GM19351 (cell line): ENCODE measurements at regions not wholly inside any gene's neighbourhood (a gene's known extent, or its start where the extent isn't known, plus 50 kb on each side); places are given as distances from the start of the nearest gene placed in this dataset.
"Not testable (repeated sequence)": the region's sequence is repeated elsewhere in the genome, so short reads cannot be mapped to it uniquely, and the experiment has no call there.

Source experiments
- ATAC-seq: cut with Tn5 transposase; IDR thresholded peaks from one replicate; pipeline ENCODE4 v1.9.1; 2021; ENCODE audit warnings: mild to moderate bottlenecking, moderate library complexity; ENCODE audit not compliant: unreplicated experiment

DNA sequence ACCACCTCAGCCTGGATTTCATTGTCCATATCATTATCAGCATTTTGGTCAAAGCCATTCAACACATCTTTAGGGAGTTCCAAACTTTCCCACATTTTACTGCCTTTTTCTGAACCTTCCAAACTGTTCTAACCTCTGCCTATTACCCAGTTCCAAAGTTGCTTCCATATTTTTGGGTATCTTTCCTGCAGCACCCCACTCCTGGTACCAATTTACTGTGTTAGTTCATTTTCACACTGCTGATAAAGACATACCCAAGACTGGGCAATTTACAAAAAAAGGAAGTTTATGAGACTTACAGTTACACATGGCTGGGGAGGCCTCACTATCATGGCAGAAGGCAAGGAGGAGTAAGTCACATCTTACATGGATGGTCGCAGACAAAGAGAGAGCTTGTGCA, 63.6 kb upstream of the CEP162 start:
- not testable (repeated sequence) for ATAC-seq

DNA sequence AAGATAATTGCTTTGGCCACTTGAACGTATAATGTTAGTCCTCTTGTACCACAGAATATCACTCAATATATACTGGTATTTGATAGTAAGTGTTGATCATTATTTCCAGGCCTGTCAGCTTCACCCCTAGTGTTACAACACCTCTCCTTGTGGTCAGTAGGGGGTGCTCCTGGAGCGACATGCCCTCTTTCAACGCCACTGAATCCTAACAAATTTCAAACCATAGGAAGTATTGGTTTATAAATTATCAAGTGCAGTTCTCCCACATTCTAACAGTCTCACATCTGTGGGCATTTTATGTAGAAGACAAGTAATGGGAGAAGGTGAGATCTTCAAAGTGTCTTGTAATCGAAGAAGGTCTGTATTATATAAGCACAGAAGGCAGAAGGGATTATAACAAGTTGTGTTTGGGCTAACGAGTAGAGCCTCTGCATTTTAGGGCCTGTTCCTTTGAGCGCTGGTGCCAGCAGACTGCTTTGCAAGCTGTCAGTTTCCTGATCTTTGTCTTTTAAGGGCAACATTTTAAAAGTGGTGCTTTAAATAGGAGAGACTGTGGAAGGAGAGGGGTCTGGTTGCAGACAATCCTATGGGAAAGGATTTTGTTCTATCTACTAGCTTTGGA, 57.1 kb upstream of the CEP162 start:
- ATAC-seq: peak; percentile 85

DNA sequence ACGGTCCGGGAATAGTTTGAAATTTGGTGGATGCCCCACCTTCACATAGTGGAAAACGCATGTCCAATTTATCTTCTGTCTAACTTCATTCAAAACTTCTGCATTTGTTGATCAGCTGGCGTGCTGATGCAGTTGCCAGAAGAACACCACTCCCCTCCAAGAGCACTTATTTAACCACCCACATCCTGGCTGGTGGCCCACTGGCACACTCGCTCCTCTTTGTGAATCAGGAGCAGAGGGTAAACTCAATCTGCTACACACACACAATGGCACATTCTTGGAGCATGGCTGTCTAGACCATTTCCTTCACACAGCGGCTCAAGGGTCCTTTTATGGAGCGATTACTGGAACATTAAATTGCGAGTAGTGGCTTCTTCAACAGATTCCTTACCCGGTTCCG, 55.1 kb upstream of the CEP162 start:
- no peak for ATAC-seq

DNA sequence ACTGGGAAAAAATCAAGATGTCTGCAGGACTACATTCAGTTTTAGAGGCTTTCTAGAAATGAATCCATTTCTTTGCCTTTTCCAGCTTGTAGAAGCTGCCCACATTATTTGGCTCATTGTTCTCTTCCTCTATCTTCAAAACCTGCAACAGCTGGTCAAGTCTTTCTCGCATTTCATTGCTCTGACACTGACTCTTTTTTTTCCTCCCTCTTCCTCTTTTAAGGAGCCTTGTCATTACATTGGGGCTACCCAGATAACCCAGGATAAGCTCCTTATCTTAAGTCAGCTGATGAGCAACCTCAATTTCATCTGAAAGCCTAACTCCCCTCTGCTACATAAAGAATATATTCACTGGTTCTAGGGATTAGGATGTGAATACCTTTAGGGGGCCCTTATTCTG, 53.2 kb upstream of the CEP162 start:
- no peak for ATAC-seq

DNA sequence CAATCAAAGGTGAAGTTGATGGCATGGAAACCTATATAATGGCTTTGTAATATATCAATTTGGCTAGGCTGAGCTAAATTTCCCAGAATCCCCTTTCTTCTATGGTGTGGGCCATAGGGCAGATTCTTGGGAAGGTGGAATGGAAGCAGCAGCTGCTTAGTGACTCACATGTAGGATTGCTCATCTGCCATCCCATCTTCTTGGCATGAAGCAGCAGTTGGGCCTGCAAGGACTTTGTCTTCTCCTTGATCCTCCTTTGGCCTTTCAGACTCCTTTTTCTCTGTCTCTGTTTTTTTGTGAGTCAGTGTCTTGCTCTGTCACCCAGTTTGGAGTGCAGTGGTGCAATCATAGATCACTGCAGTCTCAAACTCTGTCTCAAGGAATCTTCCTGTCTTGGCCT, 52.6 kb upstream of the CEP162 start:
- no peak for ATAC-seq

DNA sequence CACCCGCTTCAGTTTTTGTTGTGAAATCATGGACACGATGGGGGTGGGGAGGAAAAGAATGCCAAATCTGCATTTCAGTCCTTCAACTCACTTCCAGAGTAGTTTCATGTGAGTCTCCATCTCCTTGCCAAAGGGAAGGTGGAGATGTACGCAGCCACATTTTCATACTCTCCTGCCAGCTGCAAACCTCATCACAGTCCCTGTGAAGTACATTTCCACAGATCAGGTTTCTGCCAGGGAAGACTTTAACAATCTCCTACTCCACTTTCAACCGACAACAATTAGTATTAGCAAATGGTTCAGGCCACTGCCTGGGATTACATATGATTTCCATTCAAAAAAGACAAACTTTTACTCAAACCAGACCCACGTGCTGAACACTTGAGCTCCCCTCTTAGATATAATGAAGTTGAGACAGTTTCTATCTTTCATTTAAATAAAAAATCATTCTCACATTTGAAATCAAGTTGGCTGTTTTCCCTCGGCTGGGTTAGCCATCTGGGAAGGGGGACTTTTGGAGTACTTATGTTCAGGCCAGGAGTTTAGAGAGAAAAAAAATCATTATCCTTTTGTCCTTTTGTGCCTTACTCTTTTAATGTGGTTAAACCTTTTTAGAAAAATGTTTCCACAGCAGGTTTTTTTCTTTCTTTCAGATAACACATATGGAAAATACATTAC, 51.0 kb upstream of the CEP162 start:
- no peak for ATAC-seq
